ENCODE measurements at regions not wholly inside any gene's neighbourhood (a gene's known extent, or its start where the extent isn't known, plus 50 kb on each side); places are given as distances from the start of the nearest gene placed in this dataset.

GRCh38 chr13:109285586-109285985, 500.8 kb downstream of the IRS2 start:
- intact Hi-C loops (cut with DNase I; ENCODE audit: low total_unique reads): no loop called here
- Histone ChIP-seq H3K4me1 (no peaks in the 10 kb centered on the region), H3K27ac (no peak overlapping the region), H3K4me3 (no peak overlapping the region), H3K27me3 (no peaks in the 10 kb centered on the region), H3K36me3 (no peaks in the 10 kb centered on the region), H3K9me3 (no peaks in the 10 kb centered on the region)
- TF ChIP-seq, protein P1, sequence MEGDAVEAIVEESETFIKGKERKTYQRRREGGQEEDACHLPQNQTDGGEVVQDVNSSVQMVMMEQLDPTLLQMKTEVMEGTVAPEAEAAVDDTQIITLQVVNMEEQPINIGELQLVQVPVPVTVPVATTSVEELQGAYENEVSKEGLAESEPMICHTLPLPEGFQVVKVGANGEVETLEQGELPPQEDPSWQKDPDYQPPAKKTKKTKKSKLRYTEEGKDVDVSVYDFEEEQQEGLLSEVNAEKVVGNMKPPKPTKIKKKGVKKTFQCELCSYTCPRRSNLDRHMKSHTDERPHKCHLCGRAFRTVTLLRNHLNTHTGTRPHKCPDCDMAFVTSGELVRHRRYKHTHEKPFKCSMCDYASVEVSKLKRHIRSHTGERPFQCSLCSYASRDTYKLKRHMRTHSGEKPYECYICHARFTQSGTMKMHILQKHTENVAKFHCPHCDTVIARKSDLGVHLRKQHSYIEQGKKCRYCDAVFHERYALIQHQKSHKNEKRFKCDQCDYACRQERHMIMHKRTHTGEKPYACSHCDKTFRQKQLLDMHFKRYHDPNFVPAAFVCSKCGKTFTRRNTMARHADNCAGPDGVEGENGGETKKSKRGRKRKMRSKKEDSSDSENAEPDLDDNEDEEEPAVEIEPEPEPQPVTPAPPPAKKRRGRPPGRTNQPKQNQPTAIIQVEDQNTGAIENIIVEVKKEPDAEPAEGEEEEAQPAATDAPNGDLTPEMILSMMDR (IDR thresholded peaks at IDR 0.05): no peak
- no peak for TF ChIP-seq POLR2A (IDR thresholded peaks at IDR 0.05)
- no peak for DNase-seq

DNA sequence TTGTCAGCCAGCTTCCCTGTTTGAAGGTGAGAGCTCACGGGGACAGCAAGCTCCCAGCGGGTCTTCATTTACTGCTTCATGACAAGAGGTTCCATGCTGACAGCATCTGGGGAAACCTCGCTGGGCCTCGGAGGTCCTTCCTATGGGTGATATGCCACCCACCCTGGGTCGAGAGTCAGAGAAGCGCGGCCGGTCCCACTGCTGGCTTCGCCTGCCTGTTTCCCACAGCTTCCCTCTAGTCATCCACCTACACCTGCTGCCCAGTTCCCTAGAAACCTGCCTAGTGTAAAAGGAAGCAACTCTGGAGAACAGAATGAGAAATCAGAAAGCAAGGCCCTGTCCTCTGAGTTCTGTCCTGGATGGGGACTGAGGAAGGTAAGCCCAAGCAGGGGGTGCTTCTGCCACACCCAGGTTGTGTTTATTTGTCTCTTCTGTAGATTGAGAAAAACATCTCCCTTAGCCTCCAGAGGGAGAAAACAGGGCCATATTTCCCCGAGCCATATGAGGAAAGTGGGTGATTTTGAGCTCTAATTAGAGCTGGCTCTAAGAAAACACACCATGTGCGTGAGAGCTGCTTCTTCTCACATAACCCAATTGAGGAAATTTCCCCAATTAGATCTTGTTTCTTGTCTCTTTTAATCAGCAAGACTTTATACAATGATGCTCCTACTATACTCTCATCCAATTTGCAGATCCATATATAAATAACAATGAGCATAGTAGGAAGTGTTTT, 504.3 kb downstream of the IRS2 start:
- H3K27ac ChIP-seq: no peak overlapping the region
- H3K4me3 ChIP-seq: no peak overlapping the region
- H3K36me3 ChIP-seq: no peaks in the 10 kb centered on the region
- intact Hi-C loops (cut with DNase I; ENCODE audit: low total_unique reads): no loop called here
- no peaks in the 10 kb centered on the region for H3K9me3 ChIP-seq
- no peak for DNase-seq
- H3K27me3 ChIP-seq: no peaks in the 10 kb centered on the region
- H3K4me1 ChIP-seq: no peaks in the 10 kb centered on the region
- TF ChIP-seq POLR2A (IDR thresholded peaks at IDR 0.05): no peak
- TF ChIP-seq, protein P1 (IDR thresholded peaks at IDR 0.05): no peak

GRCh38 chr13:109281017-109281902, 505.1 kb downstream of the IRS2 start:
- H3K27ac ChIP-seq: no peak overlapping the region
- intact Hi-C loops (cut with DNase I; ENCODE audit: low total_unique reads): no loop called here
- no peaks in the 10 kb centered on the region for H3K36me3 ChIP-seq
- TF ChIP-seq, protein P1 (IDR thresholded peaks at IDR 0.05): no peak
- TF ChIP-seq POLR2A (IDR thresholded peaks at IDR 0.05): no peak
- H3K4me3 ChIP-seq: no peak overlapping the region
- DNase-seq: no peak
- no peaks in the 10 kb centered on the region for H3K27me3 ChIP-seq
- no peaks in the 10 kb centered on the region for H3K4me1 ChIP-seq
- H3K9me3 ChIP-seq: no peaks in the 10 kb centered on the region

- H3K9me3 ChIP-seq: no peaks in the 10 kb centered on the region
- DNase-seq: no peak
- H3K36me3 ChIP-seq: no peaks in the 10 kb centered on the region
- no peak for TF ChIP-seq POLR2A (IDR thresholded peaks at IDR 0.05)
- TF ChIP-seq, protein P1 (IDR thresholded peaks at IDR 0.05): no peak
- no peaks in the 10 kb centered on the region for H3K27me3 ChIP-seq
- H3K4me1 ChIP-seq: no peaks in the 10 kb centered on the region
- intact Hi-C loops (cut with DNase I; ENCODE audit: low total_unique reads): no loop called here
- H3K4me3 ChIP-seq: no peak overlapping the region
- no peak overlapping the region for H3K27ac ChIP-seq
Observed at GRCh38 chr13:109276261-109276660, 510.1 kb downstream of the IRS2 start.

DNA sequence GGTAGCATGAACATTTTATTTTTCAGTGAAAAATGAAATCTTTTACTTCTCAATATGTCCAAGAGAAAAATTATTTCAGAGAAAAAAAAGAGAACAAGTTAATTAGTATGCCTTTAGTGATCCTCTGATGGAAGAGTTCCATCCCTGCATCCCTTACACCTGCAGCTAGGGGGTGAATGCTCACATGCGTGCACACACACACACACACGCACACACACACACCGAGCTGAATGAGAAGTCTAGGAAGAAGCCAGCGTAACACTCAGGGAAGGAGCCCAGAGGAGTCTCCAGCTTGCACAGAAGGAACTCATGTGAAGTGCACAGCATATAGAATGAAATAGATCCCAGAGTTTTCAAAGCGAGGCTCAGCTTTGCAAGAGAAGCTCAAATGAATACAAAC, 510.5 kb downstream of the IRS2 start:
- TF ChIP-seq POLR2A (IDR thresholded peaks at IDR 0.05): no peak
- TF ChIP-seq, protein P1 (IDR thresholded peaks at IDR 0.05): no peak
- Histone ChIP-seq H3K9me3 (no peaks in the 10 kb centered on the region), H3K36me3 (no peaks in the 10 kb centered on the region), H3K27me3 (no peaks in the 10 kb centered on the region), H3K4me1 (no peaks in the 10 kb centered on the region), H3K4me3 (no peak overlapping the region), H3K27ac (no peak overlapping the region)
- intact Hi-C loops (cut with DNase I; ENCODE audit: low total_unique reads): no loop called here
- no peak for DNase-seq
